Stomach (tissue), 8 donors: ENCODE measurements at regions not wholly inside any gene's neighbourhood (a gene's known extent, or its start where the extent isn't known, plus 50 kb on each side); places are given as distances from the start of the nearest gene placed in this dataset.

ENCODE experiments used
- DNase-seq, 2 donors: peaks; one replicate each; pipeline versions ENCODE4 v3.0.0 to v3.0.0-alpha.2; 2013 to 2019
- H3K27ac ChIP-seq, 5 donors: fragments of 200-600 bp in 4 of 5; sonication (generic) in 4 of 5; one replicate each; pipeline ENCODE4 v1.5.1; 2013 to 2019; ENCODE audit warnings: mild to moderate bottlenecking in 1 of 5, moderate library complexity in 1 of 5
- H3K27me3 ChIP-seq, 3 donors: fragments of 200-600 bp; sonication (generic); one replicate each; pipeline ENCODE4 v1.5.1; 2017 to 2019; ENCODE audit warnings: mixed run types in 1 of 3
- H3K36me3 ChIP-seq, 4 donors: fragments of 200-600 bp; sonication (generic); 1 replicate in 3 of 4; 2 replicates in 1 of 4; pipeline ENCODE4 v1.5.1; 2016 to 2019
- H3K4me1 ChIP-seq, 4 donors: fragments of 200-600 bp; sonication (generic); one replicate each; pipeline ENCODE4 v1.5.1; 2016 to 2019
- H3K4me3 ChIP-seq, 4 donors: fragments of 200-600 bp; sonication (generic) in 3 of 4; one replicate each; pipeline ENCODE4 v1.5.1; 2016 to 2019; ENCODE audit warnings: mild to moderate bottlenecking in 1 of 4
- H3K9me3 ChIP-seq, 4 donors: fragments of 200-600 bp; sonication (generic); one replicate each; pipeline ENCODE4 v1.5.1; 2016 to 2019
- EP300 ChIP-seq: sonication (generic); formaldehyde crosslinking; IDR thresholded peaks from one replicate; pipeline ENCODE4 v1.6.1; 2017; ENCODE audit warnings: antibody characterized with exemption
- POLR2A ChIP-seq, 4 donors: fragments of 450-650 bp; IDR thresholded peaks; one replicate each; pipeline ENCODE4 v1.6.1; 2016; ENCODE audit warnings: antibody characterized with exemption in 4 of 4, control low read depth in 2 of 4, mild to moderate bottlenecking in 1 of 4, moderate library complexity in 1 of 4
- POLR2AphosphoS5 ChIP-seq, 3 donors: sonication (generic); formaldehyde crosslinking; IDR thresholded peaks; one replicate each; pipeline ENCODE4 v1.6.1; 2016; ENCODE audit warnings: antibody characterized with exemption in 3 of 3
- WGBS, 5 donors: extraction: QIAGEN DNeasy Blood & Tissue Kit in 3 of 5; methylation state at CpG; one replicate each; pipeline versions ENCODE4 v1.1.5 to v1.1.7; 2013 to 2018; 5-methylcytosine and 5-hydroxymethylcytosine counted together
- intact Hi-C: fragments of 100-400 bp; cut with DNase I; formaldehyde crosslinking; loops from one replicate; pipeline ENCODE4 v1.15.1; 2023; ENCODE audit warnings: low total_unique reads
- TF ChIP-seq, protein P1 (sequence below), 7 experiments: fragments of 450-650 bp in 4 of 7; fragments of 200-600 bp in 3 of 7; sonication (generic) in 3 of 7; IDR thresholded peaks; one replicate each; pipeline ENCODE4 v1.5.1; 2016 to 2019; ENCODE audit warnings: antibody characterized with exemption in 7 of 7, control low read depth in 2 of 7, mild to moderate bottlenecking in 1 of 7
- donor health status: healthy with polysubstance abuse.
- donor health status: Bipolar disorder and iron deficiency.
- donor health status: healthy.

- Histone ChIP-seq H3K27me3 (no peaks in the 10 kb centered on the region), H3K9me3 (no peaks in the 10 kb centered on the region), H3K36me3 (no peaks in the 10 kb centered on the region), H3K4me1 (peaks cover 8 to 19% (median 14%) of the 10 kb centered on the region in 4 donors), H3K4me3 (no peak overlapping the region), H3K27ac (no peak overlapping the region)
- DNase-seq = no peak
- intact Hi-C loops = no loop called here
- TF ChIP-seq, protein P1, sequence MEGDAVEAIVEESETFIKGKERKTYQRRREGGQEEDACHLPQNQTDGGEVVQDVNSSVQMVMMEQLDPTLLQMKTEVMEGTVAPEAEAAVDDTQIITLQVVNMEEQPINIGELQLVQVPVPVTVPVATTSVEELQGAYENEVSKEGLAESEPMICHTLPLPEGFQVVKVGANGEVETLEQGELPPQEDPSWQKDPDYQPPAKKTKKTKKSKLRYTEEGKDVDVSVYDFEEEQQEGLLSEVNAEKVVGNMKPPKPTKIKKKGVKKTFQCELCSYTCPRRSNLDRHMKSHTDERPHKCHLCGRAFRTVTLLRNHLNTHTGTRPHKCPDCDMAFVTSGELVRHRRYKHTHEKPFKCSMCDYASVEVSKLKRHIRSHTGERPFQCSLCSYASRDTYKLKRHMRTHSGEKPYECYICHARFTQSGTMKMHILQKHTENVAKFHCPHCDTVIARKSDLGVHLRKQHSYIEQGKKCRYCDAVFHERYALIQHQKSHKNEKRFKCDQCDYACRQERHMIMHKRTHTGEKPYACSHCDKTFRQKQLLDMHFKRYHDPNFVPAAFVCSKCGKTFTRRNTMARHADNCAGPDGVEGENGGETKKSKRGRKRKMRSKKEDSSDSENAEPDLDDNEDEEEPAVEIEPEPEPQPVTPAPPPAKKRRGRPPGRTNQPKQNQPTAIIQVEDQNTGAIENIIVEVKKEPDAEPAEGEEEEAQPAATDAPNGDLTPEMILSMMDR (IDR thresholded peaks at IDR 0.05) = no peak
- no peak for TF ChIP-seq POLR2AphosphoS5 (IDR thresholded peaks at IDR 0.05)
- no peak for TF ChIP-seq POLR2A (IDR thresholded peaks at IDR 0.05)
- no peak for TF ChIP-seq EP300
- 88 to 96% (median 91%) methylated on average over 1 of the region's 1 CpG for WGBS, 5 donors
Measured at GRCh38 chr11:116309446-116309845, 463.3 kb downstream of the BUD13 start.

DNA sequence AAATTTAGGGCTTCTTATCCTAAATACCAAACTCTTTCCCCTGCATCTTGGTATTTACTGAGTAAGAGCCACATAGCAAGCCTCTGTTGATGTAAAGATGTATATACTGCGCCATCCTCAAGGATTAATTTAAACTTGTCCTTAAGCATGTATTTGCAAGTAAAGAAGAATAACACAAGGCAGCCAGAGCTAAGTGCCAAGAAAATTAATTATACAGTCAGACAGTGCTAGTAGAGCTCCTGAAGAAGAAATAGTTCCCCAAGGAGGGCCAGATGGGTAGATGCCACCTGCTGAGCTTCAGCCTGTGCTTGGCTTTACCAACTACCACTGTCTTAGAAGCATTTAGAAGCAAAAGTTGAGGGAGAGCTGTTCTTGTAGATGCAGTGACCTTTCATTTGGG lies 470.0 kb downstream of the BUD13 start:
- H3K27me3 ChIP-seq = no peaks in the 10 kb centered on the region
- intact Hi-C loops = no loop called here
- H3K36me3 ChIP-seq = no peaks in the 10 kb centered on the region
- no peak overlapping the region for H3K4me3 ChIP-seq
- H3K9me3 ChIP-seq = no peaks in the 10 kb centered on the region
- 77 to 91% (median 82%) methylated on average over 1 of the region's 1 CpG for WGBS, 5 donors
- H3K27ac ChIP-seq = no peak overlapping the region
- DNase-seq = no peak
- TF ChIP-seq POLR2A (IDR thresholded peaks at IDR 0.05) = no peak
- TF ChIP-seq, protein P1 (IDR thresholded peaks at IDR 0.05) = no peak
- TF ChIP-seq POLR2AphosphoS5 (IDR thresholded peaks at IDR 0.05) = no peak
- TF ChIP-seq EP300 = no peak
- H3K4me1 ChIP-seq = no peaks in the 10 kb centered on the region

GRCh38 chr11:116301141-116301540 lies 471.6 kb downstream of the BUD13 start:
- 90 to 100% (median 94%) methylated on average over 1 of the region's 1 CpG for WGBS, 5 donors
- TF ChIP-seq POLR2A (IDR thresholded peaks at IDR 0.05) (no peak), EP300 (no peak), POLR2AphosphoS5 (IDR thresholded peaks at IDR 0.05) (no peak)
- TF ChIP-seq, protein P1 (IDR thresholded peaks at IDR 0.05) = no peak
- no peaks in the 10 kb centered on the region for H3K9me3 ChIP-seq
- H3K4me3 ChIP-seq = no peak overlapping the region
- intact Hi-C loops = no loop called here
- H3K36me3 ChIP-seq = no peaks in the 10 kb centered on the region
- no peaks in the 10 kb centered on the region for H3K4me1 ChIP-seq
- no peaks in the 10 kb centered on the region for H3K27me3 ChIP-seq
- no peak for DNase-seq
- no peak overlapping the region for H3K27ac ChIP-seq

DNA sequence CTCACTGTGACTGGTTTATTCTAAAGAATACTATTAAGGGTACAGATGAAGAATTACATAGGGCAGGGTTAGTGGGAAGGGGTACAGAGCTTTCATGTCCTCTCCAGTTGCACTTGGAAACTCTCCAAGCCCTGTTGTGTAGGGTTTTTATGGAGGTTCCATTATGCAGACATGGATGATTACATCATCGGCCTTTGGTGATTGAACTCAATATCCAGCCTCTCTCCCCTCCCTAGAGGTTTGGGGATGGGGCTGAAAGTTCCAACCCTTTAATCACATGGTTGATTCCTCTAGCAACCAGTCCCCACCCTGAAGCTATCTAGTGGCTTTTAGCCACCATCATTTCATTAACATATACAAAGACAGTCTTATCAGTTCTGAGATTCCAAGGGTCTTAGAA lies 472.6 kb downstream of the BUD13 start:
- Histone ChIP-seq H3K9me3 (no peaks in the 10 kb centered on the region), H3K27me3 (no peaks in the 10 kb centered on the region), H3K4me3 (no peak overlapping the region), H3K4me1 (no peaks in the 10 kb centered on the region), H3K27ac (no peak overlapping the region), H3K36me3 (no peaks in the 10 kb centered on the region)
- no peak for DNase-seq
- intact Hi-C loops = no loop called here
- TF ChIP-seq, protein P1 (IDR thresholded peaks at IDR 0.05) = no peak
- TF ChIP-seq POLR2AphosphoS5 (IDR thresholded peaks at IDR 0.05) (no peak), POLR2A (IDR thresholded peaks at IDR 0.05) (no peak), EP300 (no peak)
- 81 to 91% (median 88%) methylated on average over 1 of the region's 1 CpG for WGBS, 5 donors
